CD4-positive, alpha-beta memory T cell (primary cell): ENCODE measurements at regions not wholly inside any gene's neighbourhood (a gene's known extent, or its start where the extent isn't known, plus 50 kb on each side); places are given as distances from the start of the nearest gene placed in this dataset.
"Not testable (repeated sequence)": the region's sequence is repeated elsewhere in the genome, so short reads cannot be mapped to it uniquely, and the experiment has no call there.

ENCODE experiments used
- CTCF ChIA-PET: fragments of 350-600 bp; sonication (Branson Sonifier 250); formaldehyde crosslinking; loops from one replicate; lab custom pipeline; 2021; ENCODE audit warnings: inconsistent platforms; ENCODE audit not compliant: partially characterized antibody; lab: Charles Lee
- POLR2A ChIA-PET: fragments of 350-600 bp; sonication (Branson Sonifier 250); formaldehyde crosslinking; loops from one replicate; lab custom pipeline; 2021; ENCODE audit not compliant: partially characterized antibody; lab: Charles Lee
- DNase-seq, 5 donors: peaks; one replicate each; pipeline versions ENCODE4 v3.0.0 to v3.0.0-alpha.2; 2020 to 2022; ENCODE audit warnings: mixed read lengths in 1 of 5
- H3K27ac ChIP-seq: one replicate; pipeline ENCODE4 v1.7.0; 2013; ENCODE audit warnings: low read depth, low read length
- H3K27me3 ChIP-seq: 2 replicates; pipeline ENCODE4 v1.7.0; 2013; ENCODE audit warnings: mild to moderate bottlenecking, low read length, moderate library complexity; ENCODE audit not compliant: insufficient read depth
- H3K36me3 ChIP-seq: 2 replicates; pipeline ENCODE4 v1.7.0; 2013; ENCODE audit warnings: mild to moderate bottlenecking, low read length, moderate library complexity; ENCODE audit not compliant: insufficient read depth
- H3K4me1 ChIP-seq: 2 replicates; pipeline ENCODE4 v1.7.0; 2013; ENCODE audit warnings: mild to moderate bottlenecking, low read length, moderate library complexity; ENCODE audit not compliant: insufficient read depth
- H3K4me3 ChIP-seq, 2 donors: one replicate each; pipeline ENCODE4 v1.7.0; 2013; ENCODE audit warnings: low read length in 2 of 2, mild to moderate bottlenecking in 1 of 2
- H3K9me3 ChIP-seq, 2 donors: one replicate each; pipeline ENCODE4 v1.7.0; 2013; ENCODE audit warnings: low read length in 2 of 2, control low read depth in 1 of 2; ENCODE audit not compliant: control insufficient read depth in 1 of 2
- H3K27ac Mint-ChIP-seq, 7 donors: one replicate each; pipeline ENCODE4 v1.8.0; 2020 to 2021; ENCODE audit warnings: mixed read lengths in 7 of 7, mild to moderate bottlenecking in 6 of 7, inconsistent platforms in 3 of 7, moderate library complexity in 3 of 7
- H3K27me3 Mint-ChIP-seq, 2 donors: one replicate each; pipeline ENCODE4 v1.8.0; 2020 to 2021; ENCODE audit warnings: mixed read lengths in 2 of 2
- H3K36me3 Mint-ChIP-seq, 2 donors: one replicate each; pipeline ENCODE4 v1.8.0; 2020 to 2021; ENCODE audit warnings: mixed read lengths in 2 of 2, inconsistent platforms in 1 of 2, mild to moderate bottlenecking in 1 of 2
- H3K4me1 Mint-ChIP-seq, 4 donors: one replicate each; pipeline ENCODE4 v1.8.0; 2020 to 2021; ENCODE audit warnings: mixed read lengths in 4 of 4, mild to moderate bottlenecking in 1 of 4
- H3K4me3 Mint-ChIP-seq, 8 donors: one replicate each; pipeline ENCODE4 v1.8.0; 2020 to 2021; ENCODE audit warnings: mixed read lengths in 8 of 8, mild to moderate bottlenecking in 7 of 8, moderate library complexity in 6 of 8, inconsistent platforms in 3 of 8
- H3K9me3 Mint-ChIP-seq, 8 donors: one replicate each; pipeline ENCODE4 v1.8.0; 2020 to 2021; ENCODE audit warnings: mixed read lengths in 8 of 8, mild to moderate bottlenecking in 5 of 8, inconsistent platforms in 3 of 8, moderate library complexity in 1 of 8
- intact Hi-C: fragments of 100-400 bp; cut with micrococcal nuclease; formaldehyde crosslinking; loops from one replicate; pipeline ENCODE4 v1.15.1; 2023

DNA sequence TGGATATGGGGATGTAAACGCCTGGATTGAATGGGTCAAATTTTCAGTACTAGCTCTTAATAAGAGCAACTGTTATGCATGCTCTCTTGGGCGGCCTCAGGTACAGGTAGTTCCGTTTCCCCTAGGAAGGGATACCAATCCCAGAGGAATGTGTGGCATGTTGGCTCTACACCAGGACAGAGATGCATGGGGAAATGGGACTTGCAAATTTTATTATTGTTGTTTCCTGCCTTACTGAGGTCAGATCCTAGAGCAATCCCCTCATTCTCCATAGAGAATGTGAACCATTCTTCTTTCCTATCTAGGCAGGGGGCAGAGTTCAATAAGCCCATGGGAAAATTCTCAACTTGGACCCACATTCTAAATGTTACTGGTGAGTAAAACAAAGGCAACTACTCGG lies 361.8 kb upstream of the FGF16 start:
- Mint-ChIP-seq H3K4me1 (no peaks in the 10 kb centered on the region), H3K4me3 (no peak overlapping the region), H3K27ac (no peak overlapping the region), H3K36me3 (no peaks in the 10 kb centered on the region), H3K9me3 (peaks cover 0 to 20% (median 15%) of the 10 kb centered on the region in 8 donors), H3K27me3 (no peaks in the 10 kb centered on the region)
- Histone ChIP-seq H3K36me3 (no peaks in the 10 kb centered on the region), H3K4me3 (no peak overlapping the region), H3K27me3 (no peaks in the 10 kb centered on the region), H3K4me1 (no peaks in the 10 kb centered on the region), H3K9me3 (no peaks in the 10 kb centered on the region), H3K27ac (no peak overlapping the region)
- DNase-seq = no peak
- intact Hi-C loops = no loop called here
- ChIA-PET POLR2A (no interaction called here), CTCF (no interaction called here)

GRCh38 chrX:77087529-77088169 lies 359.5 kb upstream of the FGF16 start:
- Histone ChIP-seq H3K4me3 (no peak overlapping the region), H3K9me3 (no peaks in the 10 kb centered on the region), H3K27ac (no peak overlapping the region), H3K36me3 (no peaks in the 10 kb centered on the region), H3K27me3 (no peaks in the 10 kb centered on the region), H3K4me1 (no peaks in the 10 kb centered on the region)
- Mint-ChIP-seq H3K27me3 (no peaks in the 10 kb centered on the region), H3K27ac (no peak overlapping the region), H3K4me3 (no peak overlapping the region), H3K9me3 (peaks cover 0 to 3% (median 1%) of the 10 kb centered on the region in 8 donors), H3K36me3 (no peaks in the 10 kb centered on the region), H3K4me1 (no peaks in the 10 kb centered on the region)
- no peak for DNase-seq
- ChIA-PET POLR2A (no interaction called here), CTCF (no interaction called here)
- intact Hi-C loops = no loop called here

- ChIA-PET CTCF (no interaction called here), POLR2A (no interaction called here)
- Histone ChIP-seq H3K4me1 (no peaks in the 10 kb centered on the region), H3K4me3 (no peak overlapping the region), H3K9me3 (no peaks in the 10 kb centered on the region), H3K27me3 (no peaks in the 10 kb centered on the region), H3K27ac (no peak overlapping the region), H3K36me3 (no peaks in the 10 kb centered on the region)
- no peak overlapping the region for H3K27ac Mint-ChIP-seq
- no peak for DNase-seq
- H3K4me1 Mint-ChIP-seq = no peaks in the 10 kb centered on the region
- H3K9me3 Mint-ChIP-seq = peaks cover 0 to 3% (median 0%) of the 10 kb centered on the region in 8 donors
- no peaks in the 10 kb centered on the region for H3K27me3 Mint-ChIP-seq
- H3K4me3 Mint-ChIP-seq = no peak overlapping the region
- intact Hi-C loops = no loop called here
- no peaks in the 10 kb centered on the region for H3K36me3 Mint-ChIP-seq
Measured at GRCh38 chrX:77088233-77088632, 359.0 kb upstream of the FGF16 start.

GRCh38 chrX:77114501-77114900 lies 332.7 kb upstream of the FGF16 start:
- no peak overlapping the region for H3K4me3 ChIP-seq
- no peaks in the 10 kb centered on the region for H3K27me3 ChIP-seq
- intact Hi-C loops = no loop called here
- Mint-ChIP-seq H3K27ac (no peak overlapping the region), H3K27me3 (no peaks in the 10 kb centered on the region), H3K4me3 (no peak overlapping the region), H3K36me3 (no peaks in the 10 kb centered on the region), H3K9me3 (no peaks in the 10 kb centered on the region), H3K4me1 (no peaks in the 10 kb centered on the region)
- no peaks in the 10 kb centered on the region for H3K9me3 ChIP-seq
- no peak for DNase-seq
- no peak overlapping the region for H3K27ac ChIP-seq
- H3K4me1 ChIP-seq = no peaks in the 10 kb centered on the region
- POLR2A ChIA-PET = no interaction called here
- CTCF ChIA-PET = no interaction called here
- H3K36me3 ChIP-seq = no peaks in the 10 kb centered on the region

DNA sequence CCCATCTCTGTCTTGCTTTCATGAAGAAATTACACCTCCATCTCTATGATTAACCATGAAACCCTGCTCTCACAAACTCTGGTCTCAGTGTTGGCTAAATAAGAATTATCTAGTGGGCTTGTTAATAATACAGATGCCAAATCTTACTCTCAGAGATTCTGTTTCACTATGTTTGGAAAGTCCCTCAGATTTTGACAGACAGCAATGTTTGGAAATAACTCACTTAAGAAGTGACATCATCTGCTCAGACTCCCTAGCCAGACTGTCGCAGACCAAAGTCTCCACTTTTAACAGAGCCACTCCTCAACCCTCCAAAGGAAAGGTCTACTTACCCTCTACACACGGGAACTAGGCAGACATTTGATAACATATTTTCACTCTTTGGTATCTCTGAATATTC lies 328.5 kb upstream of the FGF16 start:
- intact Hi-C loops = no loop called here

GRCh38 chrX:77119706-77120105 lies 327.5 kb upstream of the FGF16 start:
- ChIA-PET CTCF (no interaction called here), POLR2A (no interaction called here)
- Mint-ChIP-seq H3K4me3 (no peak overlapping the region), H3K9me3 (peaks cover 0 to 7% (median 5%) of the 10 kb centered on the region in 8 donors), H3K27ac (no peak overlapping the region), H3K4me1 (no peaks in the 10 kb centered on the region), H3K27me3 (no peaks in the 10 kb centered on the region), H3K36me3 (no peaks in the 10 kb centered on the region)
- Histone ChIP-seq H3K4me3 (no peak overlapping the region), H3K27ac (no peak overlapping the region), H3K27me3 (no peaks in the 10 kb centered on the region), H3K36me3 (no peaks in the 10 kb centered on the region), H3K4me1 (no peaks in the 10 kb centered on the region), H3K9me3 (no peaks in the 10 kb centered on the region)
- intact Hi-C loops = no loop called here
- no peak for DNase-seq

More for the DNA sequence above, 328.5 kb upstream of the FGF16 start:
- Histone ChIP-seq H3K27ac (no peak overlapping the region), H3K36me3 (no peaks in the 10 kb centered on the region), H3K9me3 (no peaks in the 10 kb centered on the region), H3K27me3 (no peaks in the 10 kb centered on the region), H3K4me3 (no peak overlapping the region), H3K4me1 (no peaks in the 10 kb centered on the region)
- DNase-seq = no peak
- H3K4me3 Mint-ChIP-seq = no peak overlapping the region
- CTCF ChIA-PET = no interaction called here
- peaks cover 0 to 7% (median 5%) of the 10 kb centered on the region in 8 donors for H3K9me3 Mint-ChIP-seq
- H3K4me1 Mint-ChIP-seq = no peaks in the 10 kb centered on the region
- H3K36me3 Mint-ChIP-seq = no peaks in the 10 kb centered on the region
- POLR2A ChIA-PET = no interaction called here
- H3K27ac Mint-ChIP-seq = no peak overlapping the region
- H3K27me3 Mint-ChIP-seq = no peaks in the 10 kb centered on the region

DNA sequence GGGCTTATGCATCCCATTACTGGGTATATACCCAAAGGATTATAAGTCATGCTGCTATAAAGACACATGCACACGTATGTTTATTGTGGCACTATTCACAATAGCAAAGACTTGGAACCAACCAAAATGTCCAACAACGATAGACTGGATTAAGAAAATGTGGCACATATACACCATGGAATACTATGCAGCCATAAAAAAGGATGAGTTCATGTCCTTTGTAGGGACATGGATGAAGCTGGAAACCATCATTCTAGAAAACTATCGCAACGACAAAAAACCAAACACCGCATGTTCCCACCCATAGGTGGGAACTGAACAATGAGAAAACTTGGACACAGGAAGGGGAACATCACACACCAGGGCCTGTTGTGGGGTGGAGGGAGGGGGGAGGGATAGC lies 323.3 kb upstream of the FGF16 start:
- CTCF ChIA-PET, H3K4me1 ChIP-seq, H3K9me3 Mint-ChIP-seq, H3K36me3 ChIP-seq, H3K4me3 Mint-ChIP-seq, H3K4me1 Mint-ChIP-seq, H3K36me3 Mint-ChIP-seq, POLR2A ChIA-PET, intact Hi-C loops, H3K4me3 ChIP-seq, H3K27ac ChIP-seq, H3K9me3 ChIP-seq, H3K27me3 ChIP-seq, H3K27me3 Mint-ChIP-seq, H3K27ac Mint-ChIP-seq, DNase-seq: not testable (repeated sequence)

DNA sequence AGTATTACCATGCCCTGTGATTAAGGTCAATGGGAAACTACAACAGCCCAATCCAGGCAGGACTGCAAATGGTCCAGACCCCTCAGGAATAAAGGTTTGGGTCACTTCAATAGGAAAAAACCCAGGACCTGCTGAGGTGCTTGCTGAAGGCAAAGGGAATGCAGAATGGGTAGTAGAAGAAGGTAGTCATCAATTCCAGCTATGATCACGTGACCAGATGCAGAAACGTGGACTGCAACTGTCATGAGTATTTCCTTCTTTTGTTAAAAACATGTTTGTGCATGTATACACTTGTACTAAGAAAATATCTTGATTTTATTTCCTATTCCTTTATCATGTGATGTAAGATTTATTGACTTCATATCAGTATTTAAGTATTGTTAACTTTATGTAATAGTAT lies 319.6 kb upstream of the FGF16 start:
- H3K4me1 ChIP-seq, H3K4me3 Mint-ChIP-seq, H3K27me3 ChIP-seq, CTCF ChIA-PET, POLR2A ChIA-PET, H3K27ac ChIP-seq, H3K36me3 Mint-ChIP-seq, H3K4me3 ChIP-seq, H3K9me3 ChIP-seq, H3K36me3 ChIP-seq, H3K27ac Mint-ChIP-seq, DNase-seq, H3K4me1 Mint-ChIP-seq, H3K27me3 Mint-ChIP-seq, intact Hi-C loops: not testable (repeated sequence)
- H3K9me3 Mint-ChIP-seq = peaks cover 0 to 14% (median 5%) of the 10 kb centered on the region in 8 donors
